Adrenal gland (tissue), 9 donors: ENCODE measurements at regions not wholly inside any gene's neighbourhood (a gene's known extent, or its start where the extent isn't known, plus 50 kb on each side); places are given as distances from the start of the nearest gene placed in this dataset.

Source experiments
- DNase-seq, 7 donors: peaks; one replicate each; pipeline ENCODE4 v3.0.0-alpha.2; 2019 to 2020
- H3K27ac ChIP-seq, 5 donors: fragments of 200-600 bp; sonication (generic) in 4 of 5; 1 replicate in 3 of 5; 2 replicates in 2 of 5; pipeline versions ENCODE4 v1.5.1 to v1.8.0; 2016 to 2020; ENCODE audit warnings: mild to moderate bottlenecking in 1 of 5
- H3K27me3 ChIP-seq: fragments of 200-600 bp; 2 replicates; pipeline ENCODE4 v1.8.0; 2021
- H3K36me3 ChIP-seq, 2 donors: fragments of 200-600 bp; replicated peaks in 1 of 2; 1 replicate in 1 of 2; 2 replicates in 1 of 2; pipeline versions ENCODE4 v1.5.1 to v1.8.0; 2018 to 2022
- H3K4me1 ChIP-seq, 2 donors: fragments of 200-600 bp; replicated peaks in 1 of 2; 1 replicate in 1 of 2; 2 replicates in 1 of 2; pipeline versions ENCODE4 v1.5.1 to v1.8.0; 2018 to 2021
- H3K4me3 ChIP-seq, 4 donors: fragments of 200-600 bp; sonication (generic) in 3 of 4; one replicate each; pipeline ENCODE4 v1.5.1; 2016 to 2018
- H3K9me3 ChIP-seq, 3 donors: fragments of 200-600 bp; sonication (generic) in 1 of 3; replicated peaks in 1 of 3; 1 replicate in 2 of 3; 2 replicates in 1 of 3; pipeline versions ENCODE4 v1.5.1 to v1.8.0; 2016 to 2021
- CTCF ChIP-seq, 6 experiments: fragments of 450-650 bp in 4 of 6; fragments of 200-600 bp in 2 of 6; sonication (generic) in 1 of 6; IDR thresholded peaks; 1 replicate in 5 of 6; 2 replicates in 1 of 6; pipeline versions ENCODE4 v1.5.1 to v1.8.0; 2016 to 2021; ENCODE audit warnings: antibody characterized with exemption in 6 of 6, mild to moderate bottlenecking in 2 of 6, moderate library complexity in 1 of 6
- POLR2A ChIP-seq, 2 donors: fragments of 450-650 bp; IDR thresholded peaks; one replicate each; pipeline ENCODE4 v1.6.1; 2017; ENCODE audit warnings: antibody characterized with exemption in 2 of 2, mild to moderate bottlenecking in 2 of 2, moderate library complexity in 1 of 2
- WGBS, 4 donors: extraction: QIAGEN DNeasy Blood & Tissue Kit in 2 of 4; methylation state at CpG; one replicate each; pipeline versions ENCODE4 v1.1.5 to v1.1.7; 2013 to 2017; 5-methylcytosine and 5-hydroxymethylcytosine counted together
- intact Hi-C, 2 donors: fragments of 100-400 bp; cut with DNase I; formaldehyde crosslinking; loops; one replicate each; pipeline versions ENCODE4 v1.14.1 to v1.15.0; 2022 to 2023
- donor health status: healthy with polysubstance abuse.
- donor health status: Bipolar disorder and iron deficiency.
- donor health status: DM: yes; HTN: yes; CAD: no.
- donor health status: DM: no; HTN: no; CAD: no.
- donor health status: DM: no; HTN: no; CAD: no.

GRCh38 chr18:73419531-73419930 lies 551.7 kb upstream of the NETO1 start:
- 82 to 84% (median 83%) methylated on average over 4 of the region's 4 CpGs for WGBS, 4 donors
- DNase-seq, result no peak
- intact Hi-C loops, result no loop called here
- Histone ChIP-seq H3K27ac (no peak overlapping the region), H3K27me3 (no peaks in the 10 kb centered on the region), H3K4me1 (no peaks in the 10 kb centered on the region), H3K9me3 (no peaks in the 10 kb centered on the region), H3K4me3 (no peak overlapping the region), H3K36me3 (no peaks in the 10 kb centered on the region)
- no peak for TF ChIP-seq CTCF (IDR thresholded peaks at IDR 0.05)
- no peak for TF ChIP-seq POLR2A (IDR thresholded peaks at IDR 0.05)

GRCh38 chr18:73414598-73414997 lies 546.8 kb upstream of the NETO1 start:
- H3K4me3 ChIP-seq, result no peak overlapping the region
- TF ChIP-seq CTCF (IDR thresholded peaks at IDR 0.05), result no peak
- no peak for TF ChIP-seq POLR2A (IDR thresholded peaks at IDR 0.05)
- WGBS, 4 donors, result 62 to 80% (median 64%) methylated on average over 4 of the region's 4 CpGs
- no peaks in the 10 kb centered on the region for H3K9me3 ChIP-seq
- no peaks in the 10 kb centered on the region for H3K27me3 ChIP-seq
- no peaks in the 10 kb centered on the region for H3K36me3 ChIP-seq
- DNase-seq, result no peak
- intact Hi-C loops, result no loop called here
- no peaks in the 10 kb centered on the region for H3K4me1 ChIP-seq
- no peak overlapping the region for H3K27ac ChIP-seq

GRCh38 chr18:73414069-73414468 lies 546.3 kb upstream of the NETO1 start:
- H3K27me3 ChIP-seq, result no peaks in the 10 kb centered on the region
- H3K36me3 ChIP-seq, result no peaks in the 10 kb centered on the region
- 92 to 99% (median 93%) methylated on average over 1 of the region's 1 CpG for WGBS, 4 donors
- intact Hi-C loops, result no loop called here
- DNase-seq, result no peak
- H3K4me1 ChIP-seq, result no peaks in the 10 kb centered on the region
- no peak for TF ChIP-seq CTCF (IDR thresholded peaks at IDR 0.05)
- TF ChIP-seq POLR2A (IDR thresholded peaks at IDR 0.05), result no peak
- H3K27ac ChIP-seq, result no peak overlapping the region
- no peaks in the 10 kb centered on the region for H3K9me3 ChIP-seq
- no peak overlapping the region for H3K4me3 ChIP-seq

- Histone ChIP-seq H3K27ac (no peak overlapping the region), H3K4me3 (no peak overlapping the region), H3K4me1 (no peaks in the 10 kb centered on the region), H3K27me3 (no peaks in the 10 kb centered on the region), H3K36me3 (no peaks in the 10 kb centered on the region), H3K9me3 (no peaks in the 10 kb centered on the region)
- intact Hi-C loops, result no loop called here
- DNase-seq, result no peak
- 33 to 53% (median 52%) methylated on average over 4 of the region's 4 CpGs for WGBS, 4 donors
- TF ChIP-seq POLR2A (IDR thresholded peaks at IDR 0.05) (no peak), CTCF (IDR thresholded peaks at IDR 0.05) (no peak)
These were observed 541.5 kb upstream of the NETO1 start for GRCh38 chr18:73409242-73409641.
